CD4-positive, alpha-beta T cell treated with Interleukin-10 for 1 hour (primary cell): ENCODE measurements at regions not wholly inside any gene's neighbourhood (a gene's known extent, or its start where the extent isn't known, plus 50 kb on each side); places are given as distances from the start of the nearest gene placed in this dataset.

Source experiments
- DNase-seq: peaks from one replicate; pipeline ENCODE4 v3.0.0-alpha.2; 2020

- DNase-seq: no peak
These were observed 92.5 kb downstream of the IRF8 start for GRCh38 chr16:85991425-85991824.

- DNase-seq: no peak
These were observed 92.9 kb downstream of the IRF8 start for GRCh38 chr16:85991856-85992255.

DNA sequence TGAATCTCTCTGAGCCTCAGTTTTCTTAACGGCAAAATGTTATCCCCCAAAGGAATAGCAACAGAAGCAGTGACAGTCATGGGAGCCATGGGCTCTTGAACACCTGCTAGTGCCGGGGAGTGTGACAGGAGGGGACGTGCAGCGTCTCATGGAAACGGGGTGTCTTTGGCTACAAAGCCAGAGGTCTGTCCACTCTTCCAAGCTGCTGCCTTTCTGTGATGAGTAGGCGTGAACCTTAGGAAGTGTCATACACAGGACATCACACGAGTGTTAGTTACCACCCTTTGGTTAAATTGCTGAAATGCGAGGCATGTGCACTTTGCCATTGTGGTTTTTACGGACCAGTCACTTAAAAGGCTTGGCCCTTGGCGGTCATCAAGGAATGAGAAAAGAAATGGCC lies 93.4 kb downstream of the IRF8 start:
- no peak for DNase-seq

DNA sequence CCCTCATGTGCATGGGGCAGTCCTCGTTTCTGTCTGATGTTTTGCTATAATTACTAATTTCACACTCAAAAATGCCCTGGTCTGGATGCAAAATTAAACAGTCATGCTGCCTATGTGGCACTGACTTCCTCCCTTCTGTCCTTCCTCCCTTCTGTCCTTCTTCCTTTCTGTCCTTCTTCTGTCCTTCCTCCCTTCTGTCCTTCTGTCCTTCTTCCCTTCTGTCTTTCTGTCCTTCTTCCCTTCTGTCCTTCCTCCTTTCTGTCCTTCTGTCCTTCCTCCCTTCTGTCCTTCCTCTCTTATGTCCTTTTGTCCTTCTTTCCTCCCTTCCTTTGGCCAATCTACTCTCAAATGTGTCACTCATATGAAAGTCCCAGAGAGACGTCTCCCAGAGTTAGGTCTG lies 93.8 kb downstream of the IRF8 start:
- DNase-seq: no peak

- no peak for DNase-seq
These were observed 95.8 kb downstream of the IRF8 start for GRCh38 chr16:85994492-85995490.

DNA sequence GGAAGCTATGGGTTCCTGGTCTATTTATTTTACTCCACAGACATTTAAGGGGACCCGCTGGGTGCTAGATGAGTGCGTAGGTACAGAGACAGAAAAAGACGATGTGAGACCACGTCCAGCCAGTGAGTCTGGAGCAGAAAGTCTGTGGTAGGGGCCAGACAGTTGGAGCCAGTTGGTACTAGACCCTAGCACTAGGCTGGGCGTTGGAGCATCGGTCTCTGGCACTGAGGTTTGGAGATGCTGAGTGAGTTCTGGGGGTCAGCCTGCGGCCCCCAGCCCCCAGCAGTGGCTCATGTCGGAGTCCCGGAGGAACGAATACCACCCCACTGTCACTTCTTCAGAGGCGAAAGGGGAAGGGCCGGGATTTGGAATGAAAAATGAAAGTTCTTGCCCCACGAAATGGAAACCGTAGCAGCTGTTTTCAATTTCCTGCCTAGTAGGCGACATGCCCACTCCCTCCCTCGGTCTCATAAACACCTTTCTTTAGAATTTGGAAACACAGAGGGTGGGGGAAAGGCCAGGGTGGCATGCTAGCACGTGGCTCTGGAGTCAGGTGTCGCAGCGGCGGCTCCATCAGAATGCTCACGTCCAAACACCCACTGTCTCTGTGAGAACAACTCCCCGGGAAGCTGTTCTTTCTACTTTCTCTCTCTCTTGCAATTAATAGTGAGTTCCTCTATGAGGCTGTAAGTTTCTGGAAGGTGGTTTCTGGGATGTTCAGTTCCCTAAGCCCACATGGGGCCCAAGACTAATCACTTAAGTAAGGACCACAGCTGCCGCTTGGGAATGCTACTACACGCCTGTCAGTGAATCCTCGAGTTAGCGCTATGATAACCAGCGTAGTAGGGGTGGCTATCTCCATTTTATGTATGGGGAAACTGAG lies 96.8 kb downstream of the IRF8 start:
- no peak for DNase-seq

- DNase-seq: no peak
These were observed 97.9 kb downstream of the IRF8 start for GRCh38 chr16:85996843-85997242.

- no peak for DNase-seq
These were observed 99.4 kb downstream of the IRF8 start for GRCh38 chr16:85998171-85998867.

DNA sequence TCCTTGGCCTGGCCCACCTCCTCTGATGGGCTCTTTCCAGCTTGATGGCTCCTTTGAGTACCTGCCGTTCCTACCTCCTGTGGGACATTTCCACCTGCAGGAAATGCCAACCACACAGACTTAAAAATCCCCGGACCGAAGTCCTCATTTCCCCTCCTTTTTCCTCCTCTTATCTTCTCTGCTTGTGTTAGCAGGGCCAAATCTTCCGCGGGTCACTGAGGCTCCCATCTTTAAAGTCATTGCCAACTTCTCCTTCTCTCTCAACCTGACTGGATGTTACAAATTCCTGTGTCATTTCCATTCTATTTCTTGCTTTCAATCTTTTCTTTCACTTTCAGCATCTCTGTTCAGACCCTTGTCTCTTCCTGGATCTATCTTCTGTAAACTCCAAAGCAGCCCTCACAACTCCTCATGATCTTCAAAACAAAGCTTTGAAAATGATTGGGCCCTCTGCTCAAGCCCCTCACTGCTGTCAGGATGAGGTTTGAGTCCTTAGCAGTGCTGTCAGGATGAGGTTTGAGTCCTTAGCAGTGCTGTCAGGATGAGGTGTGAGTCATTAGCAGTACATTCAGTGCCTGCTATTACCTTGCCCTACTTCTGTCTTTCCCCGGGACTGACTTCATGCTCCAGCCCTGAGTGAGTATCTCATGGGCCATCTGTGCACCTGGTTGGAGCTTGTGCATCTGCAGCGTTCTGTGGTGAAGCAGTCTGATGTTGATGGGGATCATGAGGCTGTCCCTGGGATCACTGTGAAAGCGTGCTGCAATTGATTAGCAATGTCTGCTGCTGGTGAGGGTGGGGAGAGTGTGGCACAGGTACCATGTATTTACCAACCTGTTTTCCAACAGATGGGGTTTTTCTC lies 100.1 kb downstream of the IRF8 start:
- no peak for DNase-seq

GRCh38 chr16:85999778-86000177 lies 100.8 kb downstream of the IRF8 start:
- no peak for DNase-seq

DNA sequence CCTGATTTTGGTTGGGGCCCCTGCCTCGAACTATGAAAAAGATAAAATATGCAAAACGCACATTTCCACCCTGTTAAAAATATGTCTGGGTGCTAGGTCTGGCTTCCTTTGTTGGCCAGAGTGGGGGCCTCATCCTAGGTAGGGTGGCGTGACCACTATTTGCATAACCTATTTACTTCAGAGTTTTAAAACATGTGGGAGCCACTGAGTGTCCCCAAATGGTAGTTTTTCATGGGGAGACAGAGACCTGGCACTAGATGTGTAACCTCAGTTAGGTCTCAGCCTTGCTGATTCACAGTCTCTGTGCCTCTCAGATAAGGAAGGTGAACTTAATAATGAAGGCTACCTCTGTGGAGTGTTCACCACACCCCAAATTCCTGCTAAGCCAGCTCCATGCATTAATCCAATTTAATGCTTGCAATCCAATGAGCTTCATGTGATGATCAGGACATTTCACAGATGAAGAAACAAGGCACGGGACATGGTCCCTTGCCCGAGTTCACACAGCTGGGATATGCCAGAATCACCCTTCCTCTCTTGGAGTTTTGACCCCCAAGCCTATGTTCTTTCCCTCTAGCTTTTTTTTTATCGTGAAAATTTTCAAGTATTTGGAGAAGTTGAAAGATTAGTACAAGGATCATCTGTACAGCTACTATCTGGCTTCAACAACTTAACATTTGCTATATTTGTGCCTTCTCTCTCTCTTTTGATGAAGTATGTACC lies 103.4 kb downstream of the IRF8 start:
- DNase-seq: no peak

DNA sequence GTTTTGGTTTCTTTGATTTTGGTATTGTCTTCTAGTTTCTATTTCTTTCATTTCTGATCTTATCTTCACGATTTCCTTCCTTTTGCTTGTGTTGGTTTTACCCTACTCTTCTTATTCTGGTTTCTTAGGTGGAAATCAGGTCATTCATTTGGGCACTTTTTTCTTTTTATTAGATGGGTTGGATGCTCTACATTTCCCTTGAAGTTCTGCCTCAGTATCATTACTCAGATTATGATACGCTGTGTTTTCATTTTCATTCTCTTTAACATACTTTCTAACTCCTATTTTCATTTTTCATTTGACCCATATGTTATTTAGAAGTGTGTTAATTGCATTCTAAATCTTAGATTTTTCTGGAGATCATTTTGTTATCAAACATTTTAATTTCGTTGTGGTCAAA lies 108.6 kb downstream of the IRF8 start:
- no peak for DNase-seq

DNA sequence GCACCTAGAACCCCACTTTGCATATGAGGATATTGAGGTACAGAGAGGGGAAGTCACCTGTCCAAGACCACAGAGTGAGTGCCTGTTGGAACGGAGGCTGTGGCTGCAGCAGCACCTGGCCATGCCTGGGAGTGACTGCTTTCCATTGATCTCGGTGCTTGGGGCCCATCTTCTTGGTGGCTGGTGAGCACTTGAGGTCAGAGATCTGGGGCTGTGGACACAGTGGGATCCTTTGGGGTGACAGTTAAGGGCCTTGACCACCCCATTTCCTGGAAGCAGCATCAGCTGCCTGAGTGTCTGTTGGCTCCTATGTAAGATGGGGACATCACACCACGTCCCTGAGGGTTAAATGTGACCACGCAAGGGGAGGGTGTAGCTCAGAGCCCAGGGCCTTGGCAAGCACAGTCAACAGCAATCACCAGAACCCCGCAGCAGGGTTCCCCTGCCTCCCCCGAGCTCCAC lies 111.7 kb downstream of the IRF8 start:
- no peak for DNase-seq

DNA sequence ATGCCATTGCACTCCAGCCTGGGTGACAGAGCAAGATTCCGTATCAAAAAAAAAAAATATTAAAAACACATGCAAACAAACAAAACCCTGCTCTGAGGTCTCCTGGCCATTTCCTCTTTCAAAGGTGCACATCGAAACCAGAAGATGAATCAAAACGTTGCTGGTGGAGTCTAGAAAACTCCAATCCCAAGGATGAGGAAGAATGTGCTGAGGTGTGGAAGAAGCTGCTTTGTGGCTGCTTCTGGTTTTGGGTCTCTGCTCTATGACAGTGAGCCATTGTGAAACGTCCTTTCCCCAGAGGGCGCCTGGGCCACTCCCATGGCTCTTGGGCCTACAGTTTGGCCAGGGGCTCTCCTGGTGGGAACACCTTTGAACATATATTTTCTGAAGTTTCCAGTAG lies 112.6 kb downstream of the IRF8 start:
- DNase-seq: no peak

- DNase-seq: no peak
These were observed 113.3 kb downstream of the IRF8 start for GRCh38 chr16:86012221-86012620.

GRCh38 chr16:86013867-86014266 lies 114.9 kb downstream of the IRF8 start:
- no peak for DNase-seq

GRCh38 chr16:86015606-86016005 lies 116.6 kb downstream of the IRF8 start:
- DNase-seq: no peak

GRCh38 chr16:86016201-86016965 lies 117.4 kb downstream of the IRF8 start:
- peak; percentile 54 for DNase-seq

- DNase-seq: no peak
These were observed 119.1 kb downstream of the IRF8 start for GRCh38 chr16:86018071-86018470.

DNA sequence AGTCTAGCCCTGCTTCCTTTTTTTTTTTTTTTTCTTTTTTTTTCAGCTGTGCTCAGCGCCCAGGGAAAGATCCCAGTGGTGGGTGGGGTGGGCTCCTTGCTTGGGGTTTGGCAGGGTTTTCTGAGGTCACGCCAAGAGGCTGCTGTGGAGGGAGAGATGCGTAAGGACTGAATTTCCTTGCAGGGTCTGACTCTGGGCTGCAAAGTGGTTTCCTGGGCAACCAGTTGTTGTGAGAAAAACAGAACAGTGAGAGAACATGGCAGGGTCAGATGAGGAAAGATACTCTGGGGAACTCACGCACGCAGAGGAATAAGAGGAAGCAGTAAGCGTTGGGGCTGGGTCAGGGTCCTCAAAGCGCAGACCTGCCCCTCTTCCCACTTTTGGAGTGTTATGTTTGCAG lies 119.5 kb downstream of the IRF8 start:
- DNase-seq: peak; percentile 36

DNA sequence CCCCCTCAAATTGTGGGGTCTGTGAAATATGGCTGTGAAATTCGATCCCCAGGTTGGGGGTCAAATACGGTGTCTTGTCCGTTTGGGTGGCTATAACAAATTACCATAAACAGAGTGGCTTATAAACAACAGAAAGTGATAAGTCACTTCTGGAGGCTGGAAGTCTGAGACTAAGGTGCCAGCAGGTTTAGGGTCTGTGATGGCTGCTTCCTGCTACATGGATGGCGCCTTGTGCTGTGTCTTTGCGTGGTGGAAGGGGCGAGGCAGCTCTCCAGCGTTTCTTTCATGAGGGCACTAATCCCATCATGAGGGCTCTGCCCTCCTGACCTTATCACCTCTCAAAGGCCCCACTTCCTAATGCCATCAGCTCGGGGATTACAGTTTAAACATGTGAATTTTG lies 120.0 kb downstream of the IRF8 start:
- no peak for DNase-seq
